ENCODE measurements at regions not wholly inside any gene's neighbourhood (a gene's known extent, or its start where the extent isn't known, plus 50 kb on each side); places are given as distances from the start of the nearest gene placed in this dataset.

DNA sequence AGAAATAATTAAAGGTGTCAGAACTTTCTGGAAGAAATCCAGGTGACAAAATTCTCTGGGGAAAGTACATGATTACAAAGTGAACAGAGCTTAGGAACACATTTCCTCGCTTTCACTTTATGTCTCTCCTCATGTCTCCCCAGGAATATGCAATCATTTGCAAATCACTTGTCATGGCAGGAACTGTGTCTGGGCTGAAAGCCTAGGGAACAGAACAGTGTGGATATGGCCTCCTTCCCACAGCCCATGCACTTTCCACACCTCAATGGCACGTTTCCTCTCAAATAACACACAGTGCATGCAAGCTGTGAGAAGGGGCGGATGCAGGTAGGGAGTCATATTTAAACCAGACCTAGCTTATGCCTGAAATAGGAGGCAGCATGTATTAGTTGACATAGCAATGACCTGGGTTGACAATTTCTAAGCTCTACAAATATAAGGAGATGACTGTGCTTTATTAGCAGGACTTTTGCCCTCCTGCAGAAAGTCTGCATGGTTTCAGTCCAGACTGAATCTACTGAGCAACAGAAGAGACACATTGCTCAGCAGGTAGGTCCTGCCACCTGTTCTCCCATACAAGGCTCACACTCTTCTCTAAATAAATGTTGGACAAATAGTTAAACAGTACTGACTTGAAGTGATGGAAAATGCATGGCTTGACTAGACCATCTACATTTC, 236.0 kb upstream of the ELAC2 start:
- TF ChIP-seq, protein P1, sequence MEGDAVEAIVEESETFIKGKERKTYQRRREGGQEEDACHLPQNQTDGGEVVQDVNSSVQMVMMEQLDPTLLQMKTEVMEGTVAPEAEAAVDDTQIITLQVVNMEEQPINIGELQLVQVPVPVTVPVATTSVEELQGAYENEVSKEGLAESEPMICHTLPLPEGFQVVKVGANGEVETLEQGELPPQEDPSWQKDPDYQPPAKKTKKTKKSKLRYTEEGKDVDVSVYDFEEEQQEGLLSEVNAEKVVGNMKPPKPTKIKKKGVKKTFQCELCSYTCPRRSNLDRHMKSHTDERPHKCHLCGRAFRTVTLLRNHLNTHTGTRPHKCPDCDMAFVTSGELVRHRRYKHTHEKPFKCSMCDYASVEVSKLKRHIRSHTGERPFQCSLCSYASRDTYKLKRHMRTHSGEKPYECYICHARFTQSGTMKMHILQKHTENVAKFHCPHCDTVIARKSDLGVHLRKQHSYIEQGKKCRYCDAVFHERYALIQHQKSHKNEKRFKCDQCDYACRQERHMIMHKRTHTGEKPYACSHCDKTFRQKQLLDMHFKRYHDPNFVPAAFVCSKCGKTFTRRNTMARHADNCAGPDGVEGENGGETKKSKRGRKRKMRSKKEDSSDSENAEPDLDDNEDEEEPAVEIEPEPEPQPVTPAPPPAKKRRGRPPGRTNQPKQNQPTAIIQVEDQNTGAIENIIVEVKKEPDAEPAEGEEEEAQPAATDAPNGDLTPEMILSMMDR (IDR thresholded peaks at IDR 0.05): no peak
- TF ChIP-seq POLR2A (IDR thresholded peaks at IDR 0.05): no peak
- 58 to 84% (median 76%) methylated on average over 3 of the region's 3 CpGs for WGBS, 4 donors
- DNase-seq: no peak
- intact Hi-C loops (cut with DNase I): no loop called here
- Histone ChIP-seq H3K27ac (no peak overlapping the region), H3K9me3 (replicated peaks in 1 of 3) (no peaks in the 10 kb centered on the region), H3K4me3 (no peak overlapping the region), H3K27me3 (no peaks in the 10 kb centered on the region), H3K36me3 (replicated peaks in 1 of 2) (no peaks in the 10 kb centered on the region), H3K4me1 (replicated peaks in 1 of 2) (no peaks in the 10 kb centered on the region)

GRCh38 chr17:13244513-13244912, 226.7 kb upstream of the ELAC2 start:
- no peak overlapping the region for H3K27ac ChIP-seq
- intact Hi-C loops (cut with DNase I): no loop called here
- no peaks in the 10 kb centered on the region for H3K4me1 ChIP-seq (replicated peaks in 1 of 2)
- H3K9me3 ChIP-seq (replicated peaks in 1 of 3): peaks cover 0 to 5% (median 0%) of the 10 kb centered on the region in 3 donors
- no peaks in the 10 kb centered on the region for H3K36me3 ChIP-seq (replicated peaks in 1 of 2)
- no peak for TF ChIP-seq POLR2A (IDR thresholded peaks at IDR 0.05)
- TF ChIP-seq, protein P1 (IDR thresholded peaks at IDR 0.05): no peak
- 83 to 87% (median 85%) methylated on average over 5 of the region's 5 CpGs for WGBS, 4 donors
- H3K27me3 ChIP-seq: no peaks in the 10 kb centered on the region
- DNase-seq: no peak
- no peak overlapping the region for H3K4me3 ChIP-seq

DNA sequence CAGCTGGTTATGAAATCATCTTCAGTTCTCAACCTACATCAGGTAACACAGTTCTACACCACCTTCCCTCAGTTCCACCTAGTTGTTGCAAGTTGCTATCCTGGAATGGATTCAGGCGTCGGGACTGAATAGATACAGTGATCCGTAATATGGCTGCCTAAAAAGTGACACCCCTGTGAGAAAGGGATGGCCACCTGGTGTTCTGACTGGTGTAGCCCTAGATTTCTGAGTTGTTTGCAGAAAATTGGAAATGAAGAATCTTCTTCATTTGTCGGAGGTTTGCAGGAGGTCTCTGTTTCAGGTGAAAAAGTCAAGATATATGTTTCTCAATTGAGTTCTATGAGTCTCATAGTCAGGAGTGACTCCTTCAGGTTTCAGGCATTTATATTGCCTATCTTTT, 225.8 kb upstream of the ELAC2 start:
- Histone ChIP-seq H3K9me3 (replicated peaks in 1 of 3) (peaks cover 0 to 2% (median 0%) of the 10 kb centered on the region in 3 donors), H3K4me1 (replicated peaks in 1 of 2) (no peaks in the 10 kb centered on the region), H3K4me3 (no peak overlapping the region), H3K27me3 (no peaks in the 10 kb centered on the region), H3K36me3 (replicated peaks in 1 of 2) (no peaks in the 10 kb centered on the region), H3K27ac (no peak overlapping the region)
- TF ChIP-seq, protein P1 (IDR thresholded peaks at IDR 0.05): no peak
- no peak for TF ChIP-seq POLR2A (IDR thresholded peaks at IDR 0.05)
- no peak for DNase-seq
- 82 to 99% (median 95%) methylated on average over 4 of the region's 4 CpGs for WGBS, 4 donors
- intact Hi-C loops (cut with DNase I): no loop called here

GRCh38 chr17:13240851-13241250, 223.0 kb upstream of the ELAC2 start:
- H3K27ac ChIP-seq: no peak overlapping the region
- WGBS, 4 donors: 71 to 85% (median 81%) methylated on average over 1 of the region's 1 CpG
- no peak overlapping the region for H3K4me3 ChIP-seq
- H3K4me1 ChIP-seq (replicated peaks in 1 of 2): no peaks in the 10 kb centered on the region
- DNase-seq: no peak
- intact Hi-C loops (cut with DNase I): no loop called here
- no peaks in the 10 kb centered on the region for H3K36me3 ChIP-seq (replicated peaks in 1 of 2)
- H3K27me3 ChIP-seq: no peaks in the 10 kb centered on the region
- TF ChIP-seq, protein P1 (IDR thresholded peaks at IDR 0.05): no peak
- no peak for TF ChIP-seq POLR2A (IDR thresholded peaks at IDR 0.05)
- no peaks in the 10 kb centered on the region for H3K9me3 ChIP-seq (replicated peaks in 1 of 3)
